Activated CD8-positive, alpha-beta T cell treated with anti-CD3 and anti-CD28 coated beads, Interleukin-2, amount 10 ng/mL, durations not matched to agents 7 days and 5 days (primary cell): ENCODE measurements at regions not wholly inside any gene's neighbourhood (a gene's known extent, or its start where the extent isn't known, plus 50 kb on each side); places are given as distances from the start of the nearest gene placed in this dataset.
A peak's percentile ranks its signal among the peaks of the same experiment; 100 is the strongest.

ENCODE experiments used
- ATAC-seq: fragments of 150-1000 bp; cut with Tn5 transposase; one replicate; pipeline ENCODE4 v1.10.0; 2021; ENCODE audit warnings: moderate library complexity
- CTCF ChIA-PET: fragments of 350-600 bp; sonication (Branson Sonifier 250); formaldehyde crosslinking; loops from one replicate; lab custom pipeline; 2021; ENCODE audit warnings: antibody characterized with exemption; lab: Charles Lee
- POLR2A ChIA-PET: fragments of 350-600 bp; sonication (Branson Sonifier 250); formaldehyde crosslinking; loops from one replicate; lab custom pipeline; 2021; ENCODE audit warnings: antibody characterized with exemption; lab: Charles Lee
- DNase-seq: peaks from one replicate; pipeline ENCODE4 v3.0.0-alpha.2; 2020
- H3K27ac Mint-ChIP-seq: one replicate; pipeline ENCODE4 v1.8.0; 2021; ENCODE audit warnings: mild to moderate bottlenecking, mixed read lengths
- H3K27me3 Mint-ChIP-seq: one replicate; pipeline ENCODE4 v1.8.0; 2021; ENCODE audit warnings: low read depth, mixed read lengths
- H3K36me3 Mint-ChIP-seq: one replicate; pipeline ENCODE4 v1.8.0; 2021; ENCODE audit warnings: low read depth, mixed read lengths
- H3K4me1 Mint-ChIP-seq: one replicate; pipeline ENCODE4 v1.8.0; 2021; ENCODE audit warnings: low read depth, mixed read lengths
- H3K4me3 Mint-ChIP-seq: one replicate; pipeline ENCODE4 v1.8.0; 2021; ENCODE audit warnings: mild to moderate bottlenecking, mixed read lengths
- H3K9me3 Mint-ChIP-seq: one replicate; pipeline ENCODE4 v1.8.0; 2022; ENCODE audit warnings: mixed read lengths; ENCODE audit not compliant: insufficient read depth

- CTCF ChIA-PET: no interaction called here
- ATAC-seq (no peak), DNase-seq (no peak)
- Mint-ChIP-seq H3K4me1 (no peaks in the 10 kb centered on the region), H3K27me3 (no peaks in the 10 kb centered on the region), H3K27ac (no peak overlapping the region), H3K36me3 (no peaks in the 10 kb centered on the region), H3K9me3 (no peaks in the 10 kb centered on the region), H3K4me3 (no peak overlapping the region)
- POLR2A ChIA-PET: no interaction called here
These were observed 136.4 kb downstream of the BUD13 start for GRCh38 chr11:116636341-116636929.

GRCh38 chr11:116631201-116631600 lies 141.6 kb downstream of the BUD13 start:
- Mint-ChIP-seq H3K4me1 (no peaks in the 10 kb centered on the region), H3K27me3 (peaks cover 10% of the 10 kb centered on the region), H3K27ac (no peak overlapping the region), H3K9me3 (no peaks in the 10 kb centered on the region), H3K36me3 (no peaks in the 10 kb centered on the region), H3K4me3 (no peak overlapping the region)
- POLR2A ChIA-PET: no interaction called here
- no peak for DNase-seq
- CTCF ChIA-PET: no interaction called here
- no peak for ATAC-seq

- H3K27me3 Mint-ChIP-seq: peaks cover 6% of the 10 kb centered on the region
- DNase-seq (no peak), ATAC-seq (no peak)
- H3K27ac Mint-ChIP-seq: no peak overlapping the region
- no peaks in the 10 kb centered on the region for H3K4me1 Mint-ChIP-seq
- no peaks in the 10 kb centered on the region for H3K9me3 Mint-ChIP-seq
- no peaks in the 10 kb centered on the region for H3K36me3 Mint-ChIP-seq
- POLR2A ChIA-PET: no interaction called here
- CTCF ChIA-PET: no interaction called here
- no peak overlapping the region for H3K4me3 Mint-ChIP-seq
These were observed 154.3 kb downstream of the BUD13 start for GRCh38 chr11:116618461-116618860.

- H3K27ac Mint-ChIP-seq: no peak overlapping the region
- H3K36me3 Mint-ChIP-seq: no peaks in the 10 kb centered on the region
- CTCF ChIA-PET: no interaction called here
- H3K9me3 Mint-ChIP-seq: no peaks in the 10 kb centered on the region
- DNase-seq (no peak), ATAC-seq (no peak)
- peaks cover 3% of the 10 kb centered on the region for H3K27me3 Mint-ChIP-seq
- H3K4me1 Mint-ChIP-seq: no peaks in the 10 kb centered on the region
- POLR2A ChIA-PET: no interaction called here
- no peak overlapping the region for H3K4me3 Mint-ChIP-seq
These were observed 157.4 kb downstream of the BUD13 start for GRCh38 chr11:116615211-116615865.

GRCh38 chr11:116614306-116615210 lies 158.2 kb downstream of the BUD13 start:
- DNase-seq: no peak
- no peak for ATAC-seq
- ChIA-PET CTCF (no interaction called here), POLR2A (no interaction called here)
- Mint-ChIP-seq H3K27me3 (peaks cover 3% of the 10 kb centered on the region), H3K4me3 (no peak overlapping the region), H3K36me3 (no peaks in the 10 kb centered on the region), H3K4me1 (no peaks in the 10 kb centered on the region), H3K27ac (no peak overlapping the region), H3K9me3 (no peaks in the 10 kb centered on the region)

- no peaks in the 10 kb centered on the region for H3K9me3 Mint-ChIP-seq
- H3K36me3 Mint-ChIP-seq: no peaks in the 10 kb centered on the region
- DNase-seq: no peak
- H3K27ac Mint-ChIP-seq: no peak overlapping the region
- no peaks in the 10 kb centered on the region for H3K4me1 Mint-ChIP-seq
- ChIA-PET POLR2A (no interaction called here), CTCF (no interaction called here)
- H3K27me3 Mint-ChIP-seq: peaks cover 2% of the 10 kb centered on the region
- no peak overlapping the region for H3K4me3 Mint-ChIP-seq
- ATAC-seq: no peak
These were observed 159.4 kb downstream of the BUD13 start for GRCh38 chr11:116613206-116613875.

- ChIA-PET POLR2A (no interaction called here), CTCF (no interaction called here)
- Mint-ChIP-seq H3K36me3 (no peaks in the 10 kb centered on the region), H3K4me3 (no peak overlapping the region), H3K27me3 (peaks cover 2% of the 10 kb centered on the region), H3K4me1 (no peaks in the 10 kb centered on the region), H3K27ac (no peak overlapping the region), H3K9me3 (no peaks in the 10 kb centered on the region)
- DNase-seq: no peak
- ATAC-seq: no peak
These were observed 160.7 kb downstream of the BUD13 start for GRCh38 chr11:116611998-116612620.

GRCh38 chr11:116610190-116610589 lies 162.6 kb downstream of the BUD13 start:
- DNase-seq: no peak
- H3K27me3 Mint-ChIP-seq: no peaks in the 10 kb centered on the region
- CTCF ChIA-PET: no interaction called here
- POLR2A ChIA-PET: no interaction called here
- H3K9me3 Mint-ChIP-seq: no peaks in the 10 kb centered on the region
- no peak overlapping the region for H3K27ac Mint-ChIP-seq
- no peaks in the 10 kb centered on the region for H3K4me1 Mint-ChIP-seq
- no peaks in the 10 kb centered on the region for H3K36me3 Mint-ChIP-seq
- no peak overlapping the region for H3K4me3 Mint-ChIP-seq
- ATAC-seq: no peak

GRCh38 chr11:116607027-116607426 lies 165.8 kb downstream of the BUD13 start:
- no peak for DNase-seq
- CTCF ChIA-PET: no interaction called here

GRCh38 chr11:116605543-116606459 lies 167.0 kb downstream of the BUD13 start:
- DNase-seq (peak; percentile 65), ATAC-seq (peak; percentile 63)
- Mint-ChIP-seq H3K27me3 (no peaks in the 10 kb centered on the region), H3K4me3 (no peak overlapping the region), H3K9me3 (no peaks in the 10 kb centered on the region), H3K4me1 (no peaks in the 10 kb centered on the region), H3K27ac (no peak overlapping the region), H3K36me3 (no peaks in the 10 kb centered on the region)
- ChIA-PET POLR2A (interaction anchor here (0.5 kb wide), 1 partner anchor 12 kb away, joined by 3 read pairs; no protein-coding TSS in a partner anchor), CTCF (no interaction called here)

More at GRCh38 chr11:116607027-116607426, 165.8 kb downstream of the BUD13 start:
- Mint-ChIP-seq H3K4me3 (no peak overlapping the region), H3K36me3 (no peaks in the 10 kb centered on the region), H3K4me1 (no peaks in the 10 kb centered on the region), H3K9me3 (no peaks in the 10 kb centered on the region), H3K27me3 (no peaks in the 10 kb centered on the region), H3K27ac (no peak overlapping the region)
- POLR2A ChIA-PET: no interaction called here
- ATAC-seq: no peak
